CD14-positive monocyte (primary cell): ENCODE measurements at regions not wholly inside any gene's neighbourhood (a gene's known extent, or its start where the extent isn't known, plus 50 kb on each side); places are given as distances from the start of the nearest gene placed in this dataset.

Source experiments
- DNase-seq, 3 donors: peaks; one replicate each; pipeline ENCODE4 v3.0.0-alpha.2; 2011 to 2022
- H2AFZ ChIP-seq: 2 replicates; pipeline ENCODE4 v1.6.0; 2012; ENCODE audit warnings: mild to moderate bottlenecking, low read depth, low read length, inconsistent platforms; ENCODE audit not compliant: insufficient read depth, poor library complexity, severe bottlenecking
- H3K27ac ChIP-seq, 2 donors: 1 replicate in 1 of 2; 2 replicates in 1 of 2; pipeline ENCODE4 v1.5.1; 2012 to 2013; ENCODE audit warnings: low read length in 2 of 2, control low read depth in 1 of 2, inconsistent platforms in 1 of 2, low read depth in 1 of 2, mild to moderate bottlenecking in 1 of 2
- H3K27me3 ChIP-seq, 2 donors: one replicate each; pipeline versions ENCODE4 v1.6.0 to v1.6.1; 2011 to 2013; ENCODE audit warnings: low read length in 2 of 2; ENCODE audit not compliant: control insufficient read depth in 2 of 2, insufficient read depth in 2 of 2
- H3K36me3 ChIP-seq, 2 donors: replicated peaks in 1 of 2; 1 replicate in 1 of 2; 2 replicates in 1 of 2; pipeline versions ENCODE4 v1.5.1 to v1.6.1; 2012 to 2013; ENCODE audit warnings: low read length in 2 of 2, control low read depth in 1 of 2, inconsistent platforms in 1 of 2, mild to moderate bottlenecking in 1 of 2; ENCODE audit not compliant: insufficient read depth in 2 of 2, control insufficient read depth in 1 of 2
- H3K4me1 ChIP-seq, 2 donors: 1 replicate in 1 of 2; 2 replicates in 1 of 2; pipeline versions ENCODE4 v1.5.1 to v1.6.1; 2012 to 2013; ENCODE audit warnings: low read length in 2 of 2, control low read depth in 1 of 2, inconsistent platforms in 1 of 2, mild to moderate bottlenecking in 1 of 2, moderate library complexity in 1 of 2; ENCODE audit not compliant: insufficient read depth in 2 of 2, control insufficient read depth in 1 of 2
- H3K4me2 ChIP-seq: replicated peaks from 2 replicates; pipeline ENCODE3; 2012; ENCODE audit warnings: low read length, moderate library complexity, mild to moderate bottlenecking; ENCODE audit not compliant: poor library complexity, severe bottlenecking; ENCODE audit errors: extremely low read depth
- H3K4me3 ChIP-seq, 3 experiments: fragments of 200-600 bp in 1 of 3; sonication (generic) in 1 of 3; replicated peaks in 1 of 3; 1 replicate in 2 of 3; 2 replicates in 1 of 3; pipeline ENCODE4 v1.5.1; 2011 to 2013; ENCODE audit warnings: low read length in 3 of 3, mild to moderate bottlenecking in 3 of 3, control low read depth in 2 of 3, low read depth in 2 of 3, inconsistent platforms in 1 of 3, moderate library complexity in 1 of 3
- H3K79me2 ChIP-seq: 2 replicates; pipeline ENCODE4 v1.6.0; 2012; ENCODE audit warnings: mild to moderate bottlenecking, control low read depth, inconsistent platforms, low read length, moderate library complexity; ENCODE audit not compliant: insufficient read depth
- H3K9ac ChIP-seq: 2 replicates; pipeline ENCODE4 v1.6.0; 2017; ENCODE audit warnings: low read length, mild to moderate bottlenecking; ENCODE audit not compliant: insufficient read depth, poor library complexity, severe bottlenecking
- H3K9me3 ChIP-seq, 2 donors: replicated peaks in 1 of 2; 1 replicate in 1 of 2; 2 replicates in 1 of 2; pipeline versions ENCODE4 v1.5.1 to v1.6.1; 2012 to 2013; ENCODE audit warnings: low read length in 2 of 2, control low read depth in 1 of 2; ENCODE audit not compliant: control insufficient read depth in 1 of 2, insufficient read depth in 1 of 2
- H4K20me1 ChIP-seq: 2 replicates; pipeline ENCODE4 v1.6.0; 2012; ENCODE audit warnings: mild to moderate bottlenecking, low read length, control low read depth, moderate library complexity; ENCODE audit not compliant: insufficient read depth
- H3K27ac Mint-ChIP-seq, 7 donors: one replicate each; pipeline ENCODE4 v1.8.0; 2020; ENCODE audit warnings: mild to moderate bottlenecking in 7 of 7, mixed read lengths in 7 of 7, moderate library complexity in 6 of 7, inconsistent platforms in 2 of 7
- H3K27me3 Mint-ChIP-seq, 3 donors: one replicate each; pipeline ENCODE4 v1.8.0; 2021 to 2022; ENCODE audit warnings: low read depth in 3 of 3, mild to moderate bottlenecking in 3 of 3, mixed read lengths in 3 of 3, moderate library complexity in 3 of 3, inconsistent platforms in 1 of 3
- H3K36me3 Mint-ChIP-seq, 2 donors: one replicate each; pipeline ENCODE4 v1.8.0; 2020; ENCODE audit warnings: mixed read lengths in 2 of 2, inconsistent platforms in 1 of 2, mild to moderate bottlenecking in 1 of 2
- H3K4me1 Mint-ChIP-seq: one replicate; pipeline ENCODE4 v1.8.0; 2020; ENCODE audit warnings: mild to moderate bottlenecking, mixed read lengths
- H3K4me3 Mint-ChIP-seq, 2 donors: one replicate each; pipeline ENCODE4 v1.8.0; 2020; ENCODE audit warnings: mild to moderate bottlenecking in 2 of 2, mixed read lengths in 2 of 2, moderate library complexity in 1 of 2
- H3K9me3 Mint-ChIP-seq, 7 donors: one replicate each; pipeline ENCODE4 v1.8.0; 2020 to 2022; ENCODE audit warnings: mixed read lengths in 7 of 7, mild to moderate bottlenecking in 6 of 7, moderate library complexity in 6 of 7, inconsistent platforms in 2 of 7
- CTCF ChIP-seq: fragments of 200-600 bp; IDR thresholded peaks from one replicate; pipeline ENCODE4 v1.8.0; 2022; ENCODE audit warnings: antibody characterized with exemption, mild to moderate bottlenecking
- WGBS: methylation state at CpG from one replicate; pipeline ENCODE4 v1.1.5; 2013; ENCODE audit warnings: missing lambda C conversion rate; ENCODE audit not compliant: insufficient coverage; 5-methylcytosine and 5-hydroxymethylcytosine counted together
- intact Hi-C, 2 donors: fragments of 100-400 bp; cut with micrococcal nuclease; formaldehyde crosslinking; loops; one replicate each; pipeline versions ENCODE4 v1.15.0 to v1.15.1; 2023

- Mint-ChIP-seq H3K4me3 (no peak overlapping the region), H3K4me1 (peaks cover 5% of the 10 kb centered on the region), H3K9me3 (peaks cover 0 to 2% (median 0%) of the 10 kb centered on the region in 7 donors), H3K27ac (no peak overlapping the region), H3K36me3 (no peaks in the 10 kb centered on the region), H3K27me3 (peaks cover 2 to 8% (median 5%) of the 10 kb centered on the region in 3 donors)
- H3K4me2 ChIP-seq, result no peak overlapping the region
- H3K4me1 ChIP-seq, result no peaks in the 10 kb centered on the region
- H3K4me3 ChIP-seq, result no peak overlapping the region
- H3K79me2 ChIP-seq, result no peaks in the 10 kb centered on the region
- DNase-seq, result no peak
- no peak for TF ChIP-seq CTCF
- 92% methylated on average over 7 of the region's 7 CpGs for WGBS
- H3K9ac ChIP-seq, result no peak overlapping the region
- H3K36me3 ChIP-seq, result no peaks in the 10 kb centered on the region
- no peaks in the 10 kb centered on the region for H3K9me3 ChIP-seq
- H2AFZ ChIP-seq, result no peak overlapping the region
- no peak overlapping the region for H3K27ac ChIP-seq
- no peaks in the 10 kb centered on the region for H4K20me1 ChIP-seq
- H3K27me3 ChIP-seq, result no peaks in the 10 kb centered on the region
- intact Hi-C loops, result no loop called here
Observed at GRCh38 chr22:48142388-48142787, 1379.9 kb downstream of the TBC1D22A start.

GRCh38 chr22:48141301-48141700, 1378.9 kb downstream of the TBC1D22A start:
- Mint-ChIP-seq H3K9me3 (peaks cover 0 to 2% (median 0%) of the 10 kb centered on the region in 7 donors), H3K4me1 (peaks cover 5% of the 10 kb centered on the region), H3K36me3 (no peaks in the 10 kb centered on the region), H3K27ac (no peak overlapping the region), H3K4me3 (no peak overlapping the region), H3K27me3 (peaks cover 2 to 8% (median 2%) of the 10 kb centered on the region in 3 donors)
- no peaks in the 10 kb centered on the region for H3K36me3 ChIP-seq
- H3K79me2 ChIP-seq, result no peaks in the 10 kb centered on the region
- intact Hi-C loops, result no loop called here
- no peaks in the 10 kb centered on the region for H4K20me1 ChIP-seq
- 90% methylated on average over 10 of the region's 10 CpGs for WGBS
- H3K4me1 ChIP-seq, result no peaks in the 10 kb centered on the region
- DNase-seq, result no peak
- H3K27ac ChIP-seq, result no peak overlapping the region
- TF ChIP-seq CTCF, result no peak
- no peak overlapping the region for H2AFZ ChIP-seq
- no peak overlapping the region for H3K9ac ChIP-seq
- no peaks in the 10 kb centered on the region for H3K27me3 ChIP-seq
- no peaks in the 10 kb centered on the region for H3K9me3 ChIP-seq
- no peak overlapping the region for H3K4me3 ChIP-seq
- no peak overlapping the region for H3K4me2 ChIP-seq
